T-helper 2 cell treated with Interferon-gamma antibody and Interleukin-4, amounts not matched to agents 100 ng/mL and 5 ng/mL, for 36 hours (primary cell): ENCODE measurements at regions not wholly inside any gene's neighbourhood (a gene's known extent, or its start where the extent isn't known, plus 50 kb on each side); places are given as distances from the start of the nearest gene placed in this dataset.
"Not testable (repeated sequence)": the region's sequence is repeated elsewhere in the genome, so short reads cannot be mapped to it uniquely, and the experiment has no call there.

Experiments
- intact Hi-C: fragments of 100-400 bp; cut with micrococcal nuclease; formaldehyde crosslinking; loops from one replicate; pipeline ENCODE4 v1.15.1; 2023

DNA sequence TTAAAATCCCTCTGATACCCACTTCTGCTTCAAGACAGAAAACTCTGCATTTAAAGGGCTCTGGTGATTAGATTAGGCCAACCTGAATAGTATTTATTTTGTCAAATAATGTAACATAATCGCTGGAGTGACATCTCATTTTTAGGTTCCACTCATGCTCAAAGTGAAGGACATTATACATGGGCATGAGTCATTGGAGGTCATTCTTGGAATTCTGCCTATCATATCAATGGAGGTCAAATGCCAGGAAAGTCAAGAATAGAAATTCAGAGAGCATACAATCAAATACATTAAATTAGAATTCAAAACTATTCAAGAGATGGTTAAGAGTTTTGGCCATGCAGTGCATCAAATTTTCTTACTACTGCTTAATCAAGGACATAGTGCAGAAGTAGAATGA, 50.8 kb upstream of the PRSS1 start:
- intact Hi-C loops: no loop called here

DNA sequence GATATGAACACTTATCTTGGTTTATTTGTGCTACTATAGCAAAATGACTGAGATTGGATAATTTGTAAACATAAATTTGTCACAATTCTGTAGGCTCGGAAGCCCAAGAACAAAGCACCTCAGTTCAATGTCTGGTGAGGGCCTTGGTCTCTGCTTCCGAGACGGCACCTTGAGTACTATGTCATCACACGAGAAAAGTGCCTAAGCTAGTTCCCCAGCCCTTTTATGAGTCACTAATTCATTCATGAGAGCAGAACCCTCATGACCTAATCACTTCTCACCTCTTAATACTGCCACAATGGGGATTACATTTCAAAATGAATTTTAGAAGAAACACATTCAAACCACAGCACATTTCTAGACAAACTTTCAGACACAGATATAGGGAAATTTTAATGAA, 52.0 kb upstream of the PRSS1 start:
- intact Hi-C loops: no loop called here

GRCh38 chr7:142696456-142697179, 52.7 kb upstream of the PRSS1 start:
- intact Hi-C loops: no loop called here

GRCh38 chr7:142693911-142694310, 55.4 kb upstream of the PRSS1 start:
- intact Hi-C loops: no loop called here

GRCh38 chr7:142690554-142691182, 58.6 kb upstream of the PRSS1 start:
- intact Hi-C loops: no loop called here

DNA sequence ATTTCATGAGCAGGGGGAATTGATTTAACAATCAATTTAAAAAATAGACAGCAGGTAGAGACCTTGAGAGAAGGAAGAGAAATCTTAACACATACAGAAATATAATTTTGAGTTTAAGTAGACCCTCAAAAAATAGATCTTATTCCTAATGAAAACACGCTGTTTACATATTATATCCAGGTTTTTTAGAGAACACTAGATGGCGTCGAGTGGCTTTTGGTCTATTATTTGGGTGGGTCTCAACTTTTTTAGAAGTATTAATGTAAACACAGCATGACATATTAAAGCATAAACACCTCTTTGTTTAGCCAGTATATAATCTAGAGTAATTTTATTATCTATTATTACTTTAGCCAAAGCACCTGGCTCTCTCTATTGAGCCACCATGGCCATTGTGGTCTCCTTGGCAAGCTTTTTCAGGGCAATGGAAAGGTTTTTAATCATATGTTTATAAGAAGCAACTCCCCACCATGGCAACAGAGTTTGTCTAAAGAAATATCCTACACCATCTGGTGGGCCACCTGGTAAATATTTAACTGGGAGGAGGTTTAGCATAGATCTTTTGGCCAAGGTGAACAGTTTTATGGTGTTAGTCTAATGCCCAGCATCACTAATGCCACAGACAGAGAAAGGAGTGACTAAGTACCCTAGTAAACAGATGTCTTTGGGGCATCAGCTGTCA, 59.7 kb upstream of the PRSS1 start:
- intact Hi-C loops: loop anchor here (5.0 kb wide), 1 partner anchor 93 kb away; no protein-coding TSS in a partner anchor

DNA sequence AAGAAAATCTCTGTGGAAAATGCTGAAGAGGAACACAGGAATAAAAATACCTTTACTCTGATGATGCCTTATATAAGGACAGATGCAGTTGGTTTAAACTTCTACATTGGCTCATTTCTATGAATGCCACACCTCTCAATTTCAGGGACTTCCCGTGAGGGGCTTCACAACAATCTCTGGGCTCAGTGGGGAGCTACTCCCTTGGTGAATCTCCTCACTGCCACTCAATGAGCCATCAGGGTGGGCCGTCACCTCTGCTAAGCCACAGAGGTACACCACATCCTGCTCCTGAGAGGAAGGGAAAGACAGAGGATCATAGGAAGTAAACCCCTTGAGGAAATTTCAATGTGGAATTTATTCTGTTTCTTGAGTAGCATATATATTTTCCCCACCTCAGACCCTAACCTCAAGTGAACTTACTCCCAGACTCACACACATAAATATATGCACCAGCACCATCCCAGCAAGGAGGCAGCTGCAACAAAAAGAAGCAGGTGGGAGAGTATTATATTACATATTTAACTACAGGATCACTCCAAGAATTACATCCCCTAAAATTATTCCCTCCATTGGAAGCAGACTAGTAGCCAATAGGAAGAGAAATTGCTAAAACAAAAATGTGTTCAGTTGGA, 63.3 kb upstream of the PRSS1 start:
- intact Hi-C loops: loop anchor here (5.0 kb wide), 1 partner anchor 96 kb away; no protein-coding TSS in a partner anchor

DNA sequence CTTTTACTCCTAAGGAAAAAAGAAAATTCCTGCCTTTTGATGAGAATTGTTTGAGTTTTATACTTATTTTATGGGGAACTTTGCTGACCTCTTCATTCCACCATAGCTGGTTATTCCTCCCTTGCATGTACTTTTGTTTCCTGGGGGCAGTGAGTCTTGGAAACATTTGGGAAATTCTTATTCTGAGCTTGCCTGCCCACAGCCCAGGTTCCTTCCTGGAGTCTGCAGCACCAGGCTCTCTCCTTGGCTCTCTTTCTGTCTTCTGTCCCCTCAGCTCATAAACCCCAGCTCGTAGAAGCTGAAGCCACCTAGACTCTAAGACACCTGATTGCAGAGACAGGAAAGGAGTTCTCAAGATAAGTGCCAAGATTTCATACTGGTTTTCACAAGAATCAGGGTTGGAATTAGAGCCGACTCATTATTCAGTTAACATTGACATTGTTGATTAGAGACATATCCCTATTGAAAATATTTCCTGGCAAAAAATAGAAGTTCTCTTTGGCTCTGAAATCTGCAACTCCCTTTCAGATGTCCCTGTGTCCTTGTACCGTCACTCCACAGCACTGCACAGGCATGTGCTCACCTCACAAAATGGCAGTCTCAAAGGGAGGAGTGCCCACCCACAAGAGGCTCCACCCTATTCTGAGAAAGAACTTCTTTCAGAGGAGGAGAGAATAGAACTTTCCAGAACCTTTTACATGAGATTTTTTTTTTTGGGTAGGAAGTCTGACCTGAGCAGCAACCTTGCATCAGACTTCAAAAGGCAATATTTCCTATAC, 67.8 kb upstream of the PRSS1 start:
- intact Hi-C loops: no loop called here

GRCh38 chr7:142671506-142671905, 77.8 kb upstream of the PRSS1 start:
- intact Hi-C loops: no loop called here

GRCh38 chr7:142670511-142670910, 78.8 kb upstream of the PRSS1 start:
- intact Hi-C loops: no loop called here

DNA sequence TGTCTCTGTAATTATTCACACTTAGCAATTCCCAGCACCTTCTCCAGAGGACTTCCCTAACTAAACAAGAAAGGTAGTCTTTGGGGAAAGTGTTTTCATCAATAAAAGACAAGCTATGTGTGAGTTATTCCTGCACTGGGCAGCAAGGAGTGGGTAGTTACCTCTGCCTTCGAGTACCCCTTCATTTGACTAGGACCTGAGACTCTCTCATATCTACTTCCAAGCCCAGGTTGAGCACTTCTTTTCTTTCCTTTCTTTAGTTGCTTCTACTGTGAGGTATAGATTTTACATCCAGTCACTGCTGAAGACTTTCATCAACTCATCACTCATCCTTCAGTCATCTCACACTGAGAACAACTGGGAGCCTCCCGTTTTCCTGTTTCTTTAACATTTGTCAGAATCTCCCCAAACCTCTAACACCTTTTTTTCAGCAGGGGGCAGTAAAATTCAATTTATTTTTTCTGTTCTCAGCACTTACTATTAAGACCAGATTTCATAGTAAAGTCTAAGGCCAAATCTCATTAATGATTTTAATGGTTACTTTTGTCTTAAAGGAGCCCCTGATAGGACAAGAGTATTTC, 80.1 kb upstream of the PRSS1 start:
- intact Hi-C loops: loop anchor here (1.0 to 5.0 kb wide), 4 partner anchors 37 to 142 kb away; no protein-coding TSS in a partner anchor

DNA sequence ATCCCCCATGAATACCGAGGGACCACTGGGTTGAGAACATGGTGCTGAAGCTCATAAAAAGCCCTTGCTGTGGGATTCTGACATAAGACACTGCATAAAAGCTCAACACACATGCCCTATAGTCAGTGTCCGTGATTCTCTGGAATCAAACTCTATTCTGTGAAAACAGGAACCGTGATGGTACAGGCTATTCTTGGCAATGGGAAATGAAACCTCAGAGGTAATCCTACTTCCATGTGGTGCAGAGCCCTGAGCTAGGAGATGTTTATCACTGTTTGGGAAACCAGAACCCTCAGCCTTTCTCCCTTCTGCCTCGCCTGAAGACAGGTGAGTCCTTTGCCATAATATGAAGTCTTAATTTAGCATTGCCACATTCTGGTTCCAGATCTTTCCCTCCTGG, 80.8 kb upstream of the PRSS1 start:
- intact Hi-C loops: loop anchor here (5.0 kb wide), 2 partner anchors 36 to 44 kb away; no protein-coding TSS in a partner anchor

DNA sequence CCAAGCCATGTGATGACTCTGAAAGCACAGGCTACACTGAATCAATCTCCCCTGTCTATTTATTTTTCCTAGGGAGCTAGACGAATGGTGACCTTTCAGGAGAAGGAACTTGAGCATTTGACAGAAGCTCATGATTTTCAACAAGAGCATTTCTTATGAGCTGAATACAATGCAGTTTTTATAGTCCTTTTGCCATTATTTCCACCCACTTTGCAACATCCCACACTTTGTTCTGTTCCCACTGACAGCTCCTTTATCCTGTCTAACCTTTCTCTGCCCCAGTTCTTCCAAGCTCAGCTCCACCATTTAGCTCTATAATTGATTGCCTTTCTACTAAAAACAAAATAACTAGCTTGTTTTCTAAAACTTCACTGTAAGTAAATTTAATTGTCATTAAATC, 91.9 kb upstream of the PRSS1 start:
- intact Hi-C loops: no loop called here

GRCh38 chr7:142654398-142654797, 94.9 kb upstream of the PRSS1 start:
- intact Hi-C loops: no loop called here

GRCh38 chr7:142647749-142648148, 101.5 kb upstream of the PRSS1 start:
- intact Hi-C loops: no loop called here

DNA sequence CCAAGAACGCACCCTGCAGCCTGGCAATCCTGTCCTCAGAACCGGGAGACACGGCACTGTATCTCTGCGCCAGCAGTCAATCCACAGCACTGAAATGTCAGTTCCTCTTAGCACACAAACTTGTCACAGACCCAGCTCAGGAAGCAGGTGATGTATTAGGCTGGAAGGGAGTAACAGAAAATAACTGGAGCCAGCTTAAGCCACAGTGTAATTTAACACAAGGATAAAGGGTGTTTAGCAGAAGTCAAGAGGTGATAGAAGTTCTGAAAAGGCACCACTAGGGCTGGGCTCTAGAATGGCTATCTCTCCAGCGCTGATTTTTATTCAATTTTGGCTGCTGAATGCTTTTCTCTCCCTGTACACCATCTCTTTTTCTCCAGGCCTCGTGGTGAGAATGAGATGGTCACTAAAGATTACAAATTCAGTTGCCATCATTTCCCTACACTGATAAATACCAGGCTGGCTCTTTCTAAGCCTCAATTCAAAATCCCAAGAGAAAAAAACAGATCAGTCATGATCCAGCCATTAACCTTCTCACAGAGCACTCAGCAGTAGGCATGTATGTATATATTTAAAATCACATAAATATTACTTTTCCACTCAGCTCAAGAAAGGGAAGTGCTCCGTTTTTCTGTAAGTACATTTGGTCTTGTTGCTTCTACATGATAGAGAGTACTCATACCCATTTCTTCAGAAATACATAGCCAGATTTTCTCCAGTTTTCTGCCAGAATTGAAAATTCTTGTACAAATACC, 102.7 kb upstream of the PRSS1 start:
- intact Hi-C loops: no loop called here

GRCh38 chr7:142645777-142646176, 103.5 kb upstream of the PRSS1 start:
- intact Hi-C loops: no loop called here

DNA sequence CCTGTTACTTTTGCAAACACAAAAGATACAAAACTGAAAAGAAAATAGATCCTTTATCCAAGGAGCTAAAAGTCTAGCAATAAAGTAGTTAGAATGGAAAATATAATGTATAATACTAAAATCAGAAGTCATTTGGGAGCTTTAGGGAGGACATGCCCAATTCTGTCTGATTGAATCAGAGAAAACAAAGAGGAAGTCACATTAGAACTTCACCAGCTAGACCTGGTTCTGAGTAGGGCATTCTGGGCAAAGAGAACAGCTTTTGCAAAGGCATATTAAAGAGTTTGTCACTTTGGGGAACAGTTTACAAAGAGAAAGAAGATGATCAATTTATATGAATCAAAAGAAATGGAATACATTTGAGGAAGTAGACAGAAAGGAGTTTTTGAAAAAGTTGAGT, 107.0 kb upstream of the PRSS1 start:
- intact Hi-C loops: no loop called here

DNA sequence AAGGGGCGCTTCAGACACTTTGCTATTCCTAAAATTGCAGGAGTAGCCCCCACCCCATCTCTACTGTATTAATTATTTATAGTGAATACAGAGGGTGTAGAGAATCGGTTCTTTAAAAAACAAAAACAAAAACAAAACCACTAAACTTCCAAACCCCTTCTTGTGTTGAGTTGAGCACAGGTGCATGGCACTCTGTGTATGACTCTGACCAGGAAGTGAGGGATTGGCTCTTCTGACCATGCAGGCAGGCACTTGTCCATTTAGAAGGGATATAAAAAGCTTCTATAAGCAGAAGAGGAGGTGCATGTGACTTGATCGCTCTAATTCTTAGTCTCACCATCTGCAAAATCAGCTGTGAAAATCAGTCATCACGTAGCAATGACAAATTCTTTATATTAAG, 108.0 kb upstream of the PRSS1 start:
- intact Hi-C loops: not testable (repeated sequence)

DNA sequence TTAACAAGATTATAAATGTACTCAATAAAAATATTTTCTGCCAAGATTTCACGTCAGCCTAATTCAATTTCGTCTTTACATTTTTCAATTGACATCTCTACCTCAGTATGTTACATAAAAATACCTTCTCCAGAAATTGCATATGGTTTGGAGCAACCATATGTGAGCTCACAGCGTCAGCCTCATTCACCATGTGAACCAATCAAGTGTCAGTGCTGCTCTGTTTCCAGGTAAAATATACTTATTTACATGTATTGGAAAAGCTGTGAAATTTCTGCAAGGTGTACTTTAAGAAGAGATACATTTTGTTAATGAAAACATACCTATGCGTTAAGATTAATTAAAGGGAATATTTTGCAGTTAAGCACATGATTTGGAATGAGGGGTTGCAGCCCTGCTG, 110.7 kb upstream of the PRSS1 start:
- intact Hi-C loops: loop anchor here (10.0 kb wide), 1 partner anchor 76 kb away; no protein-coding TSS in a partner anchor
